ENCODE measurements at regions not wholly inside any gene's neighbourhood (a gene's known extent, or its start where the extent isn't known, plus 50 kb on each side); places are given as distances from the start of the nearest gene placed in this dataset.

GRCh38 chr6:169909113-169909512, 157.7 kb downstream of the ERMARD start:
- no peak for DNase-seq (ENCODE audit: low read depth in 2 of 2)

GRCh38 chr6:169908403-169908933, 157.0 kb downstream of the ERMARD start:
- no peak for DNase-seq (ENCODE audit: low read depth in 2 of 2)

- no peak for DNase-seq (ENCODE audit: low read depth in 2 of 2)
These were observed 156.1 kb downstream of the ERMARD start for GRCh38 chr6:169907419-169908115.

- DNase-seq (ENCODE audit: low read depth in 2 of 2) = no peak
These were observed 155.4 kb downstream of the ERMARD start for GRCh38 chr6:169906688-169907418.

GRCh38 chr6:169906004-169906687, 154.7 kb downstream of the ERMARD start:
- no peak for DNase-seq (ENCODE audit: low read depth in 2 of 2)

GRCh38 chr6:169905041-169905807, 153.8 kb downstream of the ERMARD start:
- DNase-seq (ENCODE audit: low read depth in 2 of 2) = no peak

DNA sequence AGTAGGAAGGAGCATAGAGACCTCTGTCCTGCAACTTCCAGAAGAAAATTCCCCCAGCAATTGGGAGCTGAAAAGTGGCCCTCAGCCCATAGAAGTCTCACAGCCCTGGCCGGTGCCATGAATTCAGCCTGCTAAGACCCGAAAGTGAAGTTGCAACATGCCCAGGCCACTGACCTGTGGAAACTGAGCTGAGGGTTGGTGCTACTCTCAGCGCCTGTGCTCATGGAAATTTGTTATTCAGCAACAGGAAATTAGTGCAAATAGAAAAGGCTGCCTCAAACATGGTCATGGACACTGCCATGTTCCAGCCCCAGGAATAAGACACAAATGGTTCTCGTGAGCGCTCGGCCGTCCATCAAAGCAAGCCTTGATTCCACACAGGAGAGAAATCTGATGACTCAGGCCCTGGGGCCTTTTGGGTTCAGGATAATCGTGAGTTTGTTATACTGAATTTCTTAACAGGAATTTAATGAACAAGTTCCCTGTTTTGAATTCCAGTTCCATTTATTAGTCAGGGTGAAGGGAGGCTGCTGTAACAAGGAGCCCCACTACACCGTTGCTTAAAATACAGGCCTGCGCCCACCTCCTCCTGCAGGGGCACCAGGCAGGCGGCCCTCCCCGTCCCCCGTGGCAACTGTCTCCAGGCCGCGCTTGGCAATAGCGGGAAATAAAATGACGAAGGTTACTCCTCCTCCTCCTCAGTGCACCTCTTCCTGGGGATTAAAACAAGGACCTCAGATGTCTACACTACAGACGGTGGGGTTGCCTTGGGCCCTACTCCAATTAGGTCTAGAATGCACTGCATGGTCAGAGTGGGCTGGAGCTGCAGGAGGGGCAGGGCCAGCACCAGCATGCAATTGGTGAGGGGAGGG, 152.9 kb downstream of the ERMARD start:
- DNase-seq (ENCODE audit: low read depth in 2 of 2) = no peak

DNA sequence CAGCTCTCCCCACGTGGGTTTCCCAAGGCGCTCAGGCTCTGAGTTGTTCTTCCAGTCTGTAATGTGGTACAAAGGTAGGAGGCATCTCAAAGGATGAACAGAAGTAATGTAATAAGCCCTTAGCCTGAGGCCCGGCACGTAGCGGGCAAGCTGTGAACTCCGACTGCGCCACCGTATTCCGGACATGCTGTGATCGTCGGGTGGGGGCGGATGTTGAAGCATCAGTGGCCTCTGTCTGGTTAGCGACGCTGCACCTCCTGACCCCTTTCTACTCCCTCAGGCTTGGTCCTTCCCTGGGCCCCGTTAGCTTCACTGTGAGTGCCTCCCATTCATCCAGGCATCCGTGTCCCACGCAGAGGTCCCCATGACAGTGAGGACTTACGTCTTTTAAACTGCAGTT, 151.7 kb downstream of the ERMARD start:
- DNase-seq (ENCODE audit: low read depth in 2 of 2) = no peak

DNA sequence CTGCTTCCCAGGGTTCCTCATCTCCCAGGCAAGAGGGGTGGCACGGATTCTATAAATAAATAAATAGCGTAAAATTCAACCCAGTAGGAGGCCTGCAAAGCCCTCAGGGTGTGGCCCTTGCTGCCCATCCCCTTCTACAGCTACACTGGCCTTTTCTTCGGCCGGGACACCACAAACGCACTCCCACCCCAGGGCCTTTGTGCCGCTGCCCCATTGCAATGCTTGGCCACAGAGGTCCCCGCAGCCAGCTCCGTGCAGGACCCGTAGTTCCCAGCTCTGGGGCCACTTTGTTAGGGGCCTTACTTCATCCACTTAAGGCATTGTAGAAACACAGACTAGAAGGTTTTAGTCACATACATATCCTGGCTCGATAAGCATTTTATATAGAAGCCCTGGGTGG, 151.2 kb downstream of the ERMARD start:
- no peak for DNase-seq (ENCODE audit: low read depth in 2 of 2)

DNA sequence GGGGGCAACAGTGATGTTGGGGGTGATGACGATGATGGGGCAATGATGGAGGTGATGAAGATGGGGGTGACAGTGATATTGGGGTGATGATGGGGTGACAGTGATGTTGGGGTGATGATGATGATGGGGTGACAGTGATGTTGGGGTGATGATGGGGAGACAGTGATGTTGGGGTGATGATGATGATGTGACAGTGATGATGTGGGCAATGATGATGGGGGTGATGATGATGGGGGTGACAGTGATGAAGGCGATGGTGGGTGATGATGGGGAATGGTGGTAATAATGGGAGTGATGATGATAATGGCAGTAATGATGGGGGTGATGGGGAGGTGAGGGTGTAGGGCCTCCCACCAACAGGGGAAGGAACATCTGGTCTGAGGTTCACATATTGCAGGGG, 150.6 kb downstream of the ERMARD start:
- DNase-seq (ENCODE audit: low read depth in 2 of 2) = no peak

GRCh38 chr6:169899481-169900145, 148.2 kb downstream of the ERMARD start:
- DNase-seq (ENCODE audit: low read depth in 2 of 2) = no peak

DNA sequence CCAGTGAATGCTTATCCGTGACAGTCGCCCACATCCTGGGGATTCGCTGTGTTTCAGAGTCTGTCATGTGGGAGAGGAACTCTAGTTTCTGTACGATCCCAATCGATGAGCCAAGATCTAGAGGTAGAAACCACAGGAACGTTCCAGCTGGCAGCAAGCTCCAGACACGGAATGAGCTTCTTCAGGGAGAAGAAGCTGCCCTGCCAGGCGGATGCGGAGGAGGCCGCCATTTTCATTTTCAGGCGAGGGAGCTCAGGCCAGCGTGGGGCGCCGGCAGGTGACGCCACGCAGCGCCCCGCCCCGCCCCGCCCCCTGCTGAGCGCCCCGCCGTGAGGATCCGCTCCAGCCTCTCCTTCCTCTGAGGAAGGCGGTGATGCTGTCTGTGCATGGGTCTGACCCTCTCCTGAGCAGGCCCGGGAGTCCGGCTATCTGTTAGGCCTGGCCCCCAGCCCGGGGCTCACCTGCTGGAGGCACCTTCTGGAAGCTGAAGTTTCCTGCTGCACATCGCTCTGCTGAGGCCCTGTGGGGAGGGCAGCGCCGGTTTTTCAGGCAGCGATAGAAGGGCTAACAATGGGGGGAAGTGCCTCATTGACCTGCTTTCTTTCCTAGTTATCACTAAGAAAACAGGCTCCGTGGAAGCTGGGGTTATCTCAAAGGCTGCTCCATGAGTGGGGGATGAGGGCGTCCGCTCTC, 147.5 kb downstream of the ERMARD start:
- no peak for DNase-seq (ENCODE audit: low read depth in 2 of 2)

DNA sequence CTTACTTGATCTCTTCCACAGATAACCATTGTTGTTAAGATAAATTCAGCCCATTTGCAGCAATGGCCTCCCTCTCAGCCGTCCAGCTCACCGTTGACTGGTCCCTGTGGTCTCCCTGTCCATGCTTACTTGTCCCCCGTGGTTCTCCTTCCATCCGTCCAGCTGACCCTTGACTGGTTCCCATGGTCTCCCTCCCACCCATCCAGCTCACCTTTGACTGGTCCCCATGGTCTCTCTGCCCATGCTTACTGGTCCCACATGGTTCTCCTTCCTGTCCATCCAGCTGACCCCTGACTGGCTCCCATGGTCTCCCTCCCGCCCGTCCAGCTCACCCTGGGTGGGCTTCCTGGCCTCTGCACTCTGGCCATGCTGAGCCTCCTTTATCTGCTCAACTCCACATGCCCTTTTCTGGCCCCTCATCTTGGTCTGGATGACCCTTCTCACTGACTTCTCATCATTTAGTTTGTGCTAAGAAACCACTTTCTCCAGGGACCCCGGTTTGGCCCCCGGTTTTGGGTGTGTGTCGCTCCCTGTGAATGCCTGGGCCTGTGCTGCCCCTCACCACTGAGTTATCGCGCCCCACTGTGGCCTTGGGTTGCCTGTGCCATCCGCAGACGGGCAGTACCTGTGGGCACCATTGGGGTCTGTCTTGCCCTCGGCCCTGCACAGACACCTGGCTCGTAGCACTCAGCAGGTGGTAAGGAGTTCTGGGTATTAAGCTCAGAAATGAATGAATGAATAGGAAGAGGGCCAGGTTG, 146.4 kb downstream of the ERMARD start:
- no peak for DNase-seq (ENCODE audit: low read depth in 2 of 2)

- DNase-seq (ENCODE audit: low read depth in 2 of 2) = no peak
These were observed 145.5 kb downstream of the ERMARD start for GRCh38 chr6:169896826-169897456.

DNA sequence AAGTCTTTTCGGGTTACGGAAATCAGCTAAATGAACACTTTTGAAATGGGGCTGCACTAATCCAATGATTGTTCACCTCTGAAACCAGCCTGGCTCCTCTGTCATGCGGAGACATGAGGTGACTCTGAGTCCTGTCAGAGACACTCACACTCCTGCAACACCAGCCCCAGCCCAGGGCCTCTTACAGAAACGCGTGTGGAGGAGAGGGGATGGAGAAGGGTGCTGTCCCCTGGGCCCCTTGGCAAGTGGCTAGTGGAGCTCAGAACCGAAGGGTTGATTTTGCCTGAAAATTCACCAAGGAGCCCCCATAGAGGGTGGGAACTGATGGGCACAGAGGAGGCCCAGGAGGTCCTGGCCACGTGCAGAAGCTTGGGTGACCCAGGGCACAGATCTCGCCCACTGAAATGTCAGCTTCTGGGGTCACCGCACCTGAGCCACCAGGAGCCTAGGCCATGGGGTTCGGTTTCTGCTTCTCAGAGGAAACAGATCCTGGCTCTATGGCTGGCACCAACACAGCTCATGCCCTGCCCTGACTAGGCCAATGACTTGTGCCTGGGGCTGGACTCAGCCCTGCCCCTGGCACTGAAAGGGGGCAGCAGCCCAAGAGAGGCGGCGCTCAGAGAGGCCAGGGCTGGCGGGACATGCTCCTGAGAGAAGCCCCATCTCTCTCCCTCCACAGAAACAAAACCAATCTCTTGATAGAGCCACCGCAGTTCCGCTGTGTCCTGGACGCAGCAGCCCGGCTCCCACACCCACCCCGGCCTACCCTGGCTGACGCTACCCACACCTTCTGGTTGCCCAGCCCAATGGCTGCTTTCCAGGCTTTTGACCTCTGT, 144.7 kb downstream of the ERMARD start:
- DNase-seq (ENCODE audit: low read depth in 2 of 2) = no peak

DNA sequence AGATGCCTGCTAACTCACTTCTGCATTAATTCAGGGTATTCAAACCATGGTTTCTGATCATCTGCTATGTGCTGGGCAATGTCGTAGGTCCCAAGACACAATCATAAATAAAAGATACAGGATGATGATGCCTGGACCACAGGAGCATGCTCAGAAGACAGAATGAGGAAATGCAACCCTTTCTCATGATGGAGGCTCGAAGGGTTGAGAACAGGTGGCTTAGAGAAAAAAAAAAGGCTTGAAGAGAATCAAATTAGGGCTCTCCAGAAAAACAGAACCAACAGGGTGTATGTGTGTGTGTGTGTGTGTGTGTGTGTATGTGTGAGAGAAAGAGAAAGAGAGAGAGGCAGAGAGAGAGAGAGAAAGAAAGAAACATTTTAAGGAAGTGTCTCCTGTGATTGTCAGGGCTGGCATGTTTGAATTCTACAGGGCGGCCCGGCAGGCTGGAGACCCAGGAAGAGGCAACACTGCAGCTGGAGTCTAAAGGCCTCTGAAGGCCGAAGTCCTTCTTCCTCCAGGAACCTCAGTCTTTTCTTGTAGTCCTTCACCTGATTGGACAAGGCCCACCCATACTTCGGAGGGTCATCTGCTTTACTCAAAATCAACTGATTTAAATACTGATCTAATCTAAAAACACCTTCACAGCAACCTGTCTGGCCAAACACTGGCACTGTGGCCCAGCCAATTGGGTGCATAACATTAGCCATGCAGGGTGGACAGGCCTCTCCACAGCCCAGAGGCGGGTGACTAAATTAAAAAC, 143.8 kb downstream of the ERMARD start:
- no peak for DNase-seq (ENCODE audit: low read depth in 2 of 2)

All from stimulated activated CD4-positive, alpha-beta T cell treated with anti-CD3 and anti-CD28 coated beads, Interleukin-1b, Interleukin-23, amount 100 ng/mL, for 1 hour (primary cell).